H9 (cell line): ENCODE measurements at regions not wholly inside any gene's neighbourhood (a gene's known extent, or its start where the extent isn't known, plus 50 kb on each side); places are given as distances from the start of the nearest gene placed in this dataset.

Source experiments
- DNase-seq: peaks from one replicate; pipeline ENCODE4 v3.0.0-alpha.2; 2017
- H2AFZ ChIP-seq: one replicate; pipeline ENCODE4 v1.6.1; 2013; ENCODE audit warnings: mild to moderate bottlenecking, low read length, control low read depth, moderate library complexity
- H2AK5ac ChIP-seq: 2 replicates; pipeline ENCODE4 v1.6.1; 2013; ENCODE audit warnings: low read length, control low read depth, mixed read lengths; ENCODE audit not compliant: insufficient read length
- H2BK120ac ChIP-seq: one replicate; pipeline ENCODE4 v1.6.1; 2013; ENCODE audit warnings: low read depth, mild to moderate bottlenecking, low read length, control low read depth, inconsistent platforms; ENCODE audit not compliant: poor library complexity, severe bottlenecking
- H2BK12ac ChIP-seq: 2 replicates; pipeline ENCODE4 v1.6.1; 2013; ENCODE audit warnings: low read length, control low read depth, mixed read lengths, low read depth; ENCODE audit not compliant: insufficient read length
- H2BK15ac ChIP-seq: 2 replicates; pipeline ENCODE4 v1.6.1; 2013; ENCODE audit warnings: low read depth, low read length, control low read depth
- H2BK20ac ChIP-seq: one replicate; pipeline ENCODE4 v1.6.1; 2013; ENCODE audit warnings: low read depth, mild to moderate bottlenecking, low read length, control low read depth, inconsistent platforms; ENCODE audit not compliant: poor library complexity, severe bottlenecking
- H2BK5ac ChIP-seq: 2 replicates; pipeline ENCODE4 v1.6.1; 2013; ENCODE audit warnings: low read length, control low read depth, mixed read lengths; ENCODE audit not compliant: insufficient read length
- H3K14ac ChIP-seq: 2 replicates; pipeline ENCODE4 v1.6.1; 2013; ENCODE audit warnings: low read length, control low read depth; ENCODE audit not compliant: insufficient read depth
- H3K18ac ChIP-seq: 2 replicates; pipeline ENCODE4 v1.6.1; 2013; ENCODE audit warnings: low read depth, mild to moderate bottlenecking, mixed read lengths, low read length, control low read depth; ENCODE audit not compliant: insufficient read length
- H3K23ac ChIP-seq: 2 replicates; pipeline ENCODE4 v1.6.1; 2013; ENCODE audit warnings: low read length, control low read depth, mixed read lengths, low read depth; ENCODE audit not compliant: insufficient read length
- H3K23me2 ChIP-seq: 2 replicates; pipeline ENCODE4 v1.6.1; 2013; ENCODE audit warnings: low read depth, mild to moderate bottlenecking, mixed read lengths, low read length, control low read depth; ENCODE audit not compliant: insufficient read length, poor library complexity, severe bottlenecking
- H3K27ac ChIP-seq: 2 replicates; pipeline ENCODE4 v1.5.1; 2013; ENCODE audit warnings: low read length, control low read depth, mixed read lengths, low read depth; ENCODE audit not compliant: insufficient read length
- H3K27me3 ChIP-seq: 2 replicates; pipeline ENCODE4 v1.6.1; 2013; ENCODE audit warnings: low read length, control low read depth, inconsistent platforms; ENCODE audit not compliant: insufficient read depth
- H3K4ac ChIP-seq: 2 replicates; pipeline ENCODE4 v1.6.1; 2013; ENCODE audit warnings: low read depth, mild to moderate bottlenecking, control low read depth, inconsistent platforms, low read length, moderate library complexity
- H3K4me1 ChIP-seq: 2 replicates; pipeline ENCODE4 v1.6.1; 2013; ENCODE audit warnings: low read length, control low read depth, inconsistent platforms; ENCODE audit not compliant: insufficient read depth
- H3K4me2 ChIP-seq: 2 replicates; pipeline ENCODE4 v1.6.1; 2013; ENCODE audit warnings: low read length, control low read depth, mixed read lengths; ENCODE audit not compliant: insufficient read length, insufficient read depth
- H3K56ac ChIP-seq: 2 replicates; pipeline ENCODE4 v1.6.1; 2013; ENCODE audit warnings: low read depth, mild to moderate bottlenecking, mixed read lengths, low read length, control low read depth; ENCODE audit not compliant: insufficient read length
- H3K79me1 ChIP-seq: 2 replicates; pipeline ENCODE4 v1.6.1; 2013; ENCODE audit warnings: low read depth, mild to moderate bottlenecking, moderate library complexity, low read length, control low read depth, inconsistent platforms; ENCODE audit not compliant: insufficient read depth, poor library complexity, severe bottlenecking
- H3K79me2 ChIP-seq: 2 replicates; pipeline ENCODE4 v1.6.1; 2013; ENCODE audit warnings: low read length, control low read depth, inconsistent platforms; ENCODE audit not compliant: insufficient read depth
- H3K9ac ChIP-seq: 2 replicates; pipeline ENCODE4 v1.6.1; 2013; ENCODE audit warnings: low read length, control low read depth, mixed read lengths; ENCODE audit not compliant: insufficient read length; ENCODE audit errors: extremely low read depth
- H3K9me3 ChIP-seq: one replicate; pipeline ENCODE4 v1.6.1; 2013; ENCODE audit warnings: low read depth, low read length, inconsistent platforms; ENCODE audit not compliant: control insufficient read depth
- H3T11ph ChIP-seq: one replicate; pipeline ENCODE4 v1.6.1; 2013; ENCODE audit warnings: mild to moderate bottlenecking, low read length, control low read depth, inconsistent platforms
- H4K20me1 ChIP-seq: one replicate; pipeline ENCODE4 v1.6.1; 2013; ENCODE audit not compliant: control insufficient read depth, insufficient read length, insufficient read depth
- H4K5ac ChIP-seq: 2 replicates; pipeline ENCODE4 v1.6.1; 2013; ENCODE audit warnings: low read depth, mild to moderate bottlenecking, mixed read lengths, low read length, control low read depth; ENCODE audit not compliant: insufficient read length
- H4K8ac ChIP-seq: replicated peaks from 2 replicates; pipeline ENCODE4 v1.6.1; 2013; ENCODE audit warnings: low read length, control low read depth, mixed read lengths, low read depth; ENCODE audit not compliant: insufficient read length
- H4K91ac ChIP-seq: 2 replicates; pipeline ENCODE4 v1.6.1; 2013; ENCODE audit warnings: low read depth, mild to moderate bottlenecking, moderate library complexity, mixed read lengths, low read length, control low read depth; ENCODE audit not compliant: insufficient read length
- H3K27ac Mint-ChIP-seq, 3 experiments: 2 replicates in 2 of 3; 3 replicates in 1 of 3; pipeline ENCODE4 v1.8.0; 2020 to 2021; ENCODE audit warnings: mixed read lengths in 3 of 3, mild to moderate bottlenecking in 1 of 3, moderate library complexity in 1 of 3
- H3K27me3 Mint-ChIP-seq: 2 replicates; pipeline ENCODE4 v1.8.0; 2021; ENCODE audit warnings: low read depth, mild to moderate bottlenecking, moderate library complexity, mixed read lengths
- H3K36me3 Mint-ChIP-seq, 3 experiments: 2 replicates in 2 of 3; 3 replicates in 1 of 3; pipeline ENCODE4 v1.8.0; 2020 to 2021; ENCODE audit warnings: low read depth in 3 of 3, mixed read lengths in 3 of 3; ENCODE audit not compliant: insufficient read depth in 1 of 3
- H3K4me1 Mint-ChIP-seq, 2 experiments: 2 replicates each; pipeline ENCODE4 v1.8.0; 2020; ENCODE audit warnings: mixed read lengths in 2 of 2
- H3K4me3 Mint-ChIP-seq, 2 experiments: 2 replicates in 1 of 2; 3 replicates in 1 of 2; pipeline ENCODE4 v1.8.0; 2020 to 2021; ENCODE audit warnings: mild to moderate bottlenecking in 2 of 2, mixed read lengths in 2 of 2, moderate library complexity in 1 of 2
- H3K9me3 Mint-ChIP-seq, 2 experiments: 2 replicates in 1 of 2; 3 replicates in 1 of 2; pipeline ENCODE4 v1.8.0; 2020; ENCODE audit warnings: mild to moderate bottlenecking in 2 of 2, mixed read lengths in 2 of 2, moderate library complexity in 1 of 2
- WGBS: extraction: QIAGEN DNeasy Blood & Tissue Kit; methylation state at CpG from one replicate; pipeline ENCODE4 v1.1.7; 2013; ENCODE audit warnings: missing lambda C conversion rate, low lambda C conversion rate, mixed read lengths; ENCODE audit not compliant: insufficient read length; ENCODE audit errors: extremely low coverage; 5-methylcytosine and 5-hydroxymethylcytosine counted together
- TF ChIP-seq, protein P1 (sequence below): fragments of 200-600 bp; sonication (generic); conservative IDR thresholded peaks from 3 replicates; pipeline ENCODE4 v1.8.0; 2021; ENCODE audit warnings: antibody characterized with exemption, mild to moderate bottlenecking

DNA sequence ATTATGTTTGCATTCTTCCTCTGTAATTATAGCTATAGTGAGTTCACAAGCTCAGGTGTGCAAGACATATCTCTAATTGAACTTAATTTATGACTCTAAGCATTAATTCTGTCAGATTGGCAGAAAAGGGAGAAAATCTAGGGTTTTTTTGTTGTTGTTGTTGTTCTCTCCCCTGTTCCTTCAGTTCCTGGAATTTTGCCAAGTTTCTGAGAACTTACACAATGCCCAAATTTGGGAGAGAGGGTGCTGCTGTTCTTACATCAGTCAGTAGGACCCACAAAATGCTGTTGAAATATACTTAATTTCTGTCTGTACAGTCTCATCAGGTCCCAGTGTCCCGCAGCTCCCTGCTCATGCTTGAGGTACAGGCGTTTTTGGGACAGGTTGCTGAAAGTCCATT is 221.8 kb upstream of the RBMS1 start:
- Histone ChIP-seq H4K20me1 (no peaks in the 10 kb centered on the region), H2BK5ac (no peak overlapping the region), H2AFZ (no peak overlapping the region), H3K4me2 (no peak overlapping the region), H3K9ac (no peak overlapping the region), H3K27me3 (no peaks in the 10 kb centered on the region), H3K14ac (no peak overlapping the region), H2BK12ac (no peak overlapping the region), H4K8ac (no peak overlapping the region), H3K4ac (no peak overlapping the region), H3T11ph (no peak overlapping the region), H2BK120ac (no peak overlapping the region), H3K56ac (no peak overlapping the region), H4K91ac (no peak overlapping the region), H2BK20ac (no peak overlapping the region), H2AK5ac (no peak overlapping the region), H3K4me1 (no peaks in the 10 kb centered on the region), H3K23ac (no peak overlapping the region), H4K5ac (no peak overlapping the region), H2BK15ac (no peak overlapping the region), H3K79me1 (no peaks in the 10 kb centered on the region), H3K79me2 (no peaks in the 10 kb centered on the region), H3K23me2 (no peaks in the 10 kb centered on the region), H3K18ac (no peak overlapping the region), H3K27ac (no peak overlapping the region), H3K9me3 (no peaks in the 10 kb centered on the region)
- Mint-ChIP-seq H3K27me3 (no peaks in the 10 kb centered on the region), H3K9me3 (peaks cover 5% of the 10 kb centered on the region in 2 experiments; a peak in 2 of 5 replicates), H3K36me3 (peaks cover 0 to 4% (median 3%) of the 10 kb centered on the region in 3 experiments; a peak in 4 of 7 replicates), H3K4me1 (peaks cover 4 to 7% of the 10 kb centered on the region in 2 experiments; a peak in 3 of 4 replicates), H3K27ac (peak overlapping the region in 1 of 3 experiments; percentile 28; a peak in 1 of 7 replicates), H3K4me3 (no peak overlapping the region)
- TF ChIP-seq, protein P1, sequence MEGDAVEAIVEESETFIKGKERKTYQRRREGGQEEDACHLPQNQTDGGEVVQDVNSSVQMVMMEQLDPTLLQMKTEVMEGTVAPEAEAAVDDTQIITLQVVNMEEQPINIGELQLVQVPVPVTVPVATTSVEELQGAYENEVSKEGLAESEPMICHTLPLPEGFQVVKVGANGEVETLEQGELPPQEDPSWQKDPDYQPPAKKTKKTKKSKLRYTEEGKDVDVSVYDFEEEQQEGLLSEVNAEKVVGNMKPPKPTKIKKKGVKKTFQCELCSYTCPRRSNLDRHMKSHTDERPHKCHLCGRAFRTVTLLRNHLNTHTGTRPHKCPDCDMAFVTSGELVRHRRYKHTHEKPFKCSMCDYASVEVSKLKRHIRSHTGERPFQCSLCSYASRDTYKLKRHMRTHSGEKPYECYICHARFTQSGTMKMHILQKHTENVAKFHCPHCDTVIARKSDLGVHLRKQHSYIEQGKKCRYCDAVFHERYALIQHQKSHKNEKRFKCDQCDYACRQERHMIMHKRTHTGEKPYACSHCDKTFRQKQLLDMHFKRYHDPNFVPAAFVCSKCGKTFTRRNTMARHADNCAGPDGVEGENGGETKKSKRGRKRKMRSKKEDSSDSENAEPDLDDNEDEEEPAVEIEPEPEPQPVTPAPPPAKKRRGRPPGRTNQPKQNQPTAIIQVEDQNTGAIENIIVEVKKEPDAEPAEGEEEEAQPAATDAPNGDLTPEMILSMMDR = no peak
- DNase-seq = no peak
- no CpG with 5 or more reads among the region's 2 CpGs for WGBS
